SKM-1 treated with dmso at 0.1 percent for 144 hours (cell line): ENCODE measurements at regions not wholly inside any gene's neighbourhood (a gene's known extent, or its start where the extent isn't known, plus 50 kb on each side); places are given as distances from the start of the nearest gene placed in this dataset.

Experiments
- DNase-seq: peaks from one replicate; lab custom pipeline; 2025; ENCODE audit not compliant: unreplicated experiment; lab: John Stamatoyannopoulos, UW

- no peak for DNase-seq
These were observed 290.5 kb upstream of the DPYD start for GRCh38 chr1:98211271-98211845.

GRCh38 chr1:98210563-98210962, 289.7 kb upstream of the DPYD start:
- no peak for DNase-seq

- no peak for DNase-seq
These were observed 289.2 kb upstream of the DPYD start for GRCh38 chr1:98210064-98210463.

- DNase-seq = no peak
These were observed 284.6 kb upstream of the DPYD start for GRCh38 chr1:98205291-98206017.

GRCh38 chr1:98203466-98203865, 282.6 kb upstream of the DPYD start:
- no peak for DNase-seq

DNA sequence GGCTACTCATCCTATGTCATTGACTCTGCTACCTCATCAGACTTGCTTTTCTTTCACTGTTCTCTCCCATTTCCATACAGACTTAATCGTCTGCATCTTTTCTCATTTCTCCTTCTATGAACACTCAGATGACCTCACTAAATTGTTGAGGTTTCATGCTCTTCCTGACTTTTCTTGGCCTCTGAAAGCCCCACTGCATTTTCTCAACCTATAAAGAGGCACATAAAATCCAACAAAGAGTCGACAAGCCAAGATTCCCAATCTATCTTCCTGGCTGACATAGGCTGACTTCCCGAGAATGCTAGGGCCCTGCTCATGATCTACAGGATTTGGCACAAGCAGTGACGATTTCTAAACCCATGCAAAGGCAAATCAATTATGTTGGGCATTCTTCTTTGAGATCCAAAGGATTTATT, 280.8 kb upstream of the DPYD start:
- DNase-seq = no peak

GRCh38 chr1:98197356-98197755, 276.5 kb upstream of the DPYD start:
- DNase-seq = no peak

- DNase-seq = no peak
These were observed 275.2 kb upstream of the DPYD start for GRCh38 chr1:98196012-98196411.

GRCh38 chr1:98188774-98189173, 267.9 kb upstream of the DPYD start:
- DNase-seq = no peak

- DNase-seq = no peak
These were observed 264.0 kb upstream of the DPYD start for GRCh38 chr1:98184856-98185255.

DNA sequence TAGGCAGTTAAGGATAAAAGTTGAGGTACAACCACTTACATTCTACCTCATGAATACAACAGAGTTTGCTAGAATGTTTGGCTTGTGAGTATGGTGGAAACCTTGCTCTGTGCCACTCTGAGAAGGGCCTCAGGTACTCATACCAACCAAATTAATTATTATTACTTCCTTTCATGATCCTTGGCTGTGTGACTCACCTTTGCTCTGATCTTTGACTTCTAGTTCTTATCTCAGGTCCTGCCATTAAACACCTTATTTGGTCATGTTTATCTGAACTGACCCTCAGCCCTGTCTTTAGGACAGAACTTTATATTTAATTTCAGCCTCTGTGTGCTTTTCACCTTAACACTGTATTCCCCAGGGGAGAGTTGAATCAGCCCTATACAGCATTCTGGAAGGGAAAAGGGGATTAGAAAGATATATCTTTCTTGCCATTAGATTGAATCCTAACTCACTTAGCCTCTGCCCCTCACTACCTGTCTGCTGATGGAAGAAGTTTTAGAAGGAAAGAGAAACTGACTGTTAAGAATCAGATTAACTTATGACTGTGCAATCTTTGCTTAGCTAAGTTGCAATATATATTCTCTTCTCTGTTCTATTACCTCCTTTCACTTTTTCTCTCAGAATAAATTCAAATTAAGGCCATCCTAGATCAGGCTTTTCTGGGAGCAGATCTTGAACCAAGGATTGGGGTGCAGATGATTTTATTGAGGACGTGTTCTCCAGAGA, 260.4 kb upstream of the DPYD start:
- no peak for DNase-seq

GRCh38 chr1:98179151-98179773, 258.4 kb upstream of the DPYD start:
- no peak for DNase-seq

DNA sequence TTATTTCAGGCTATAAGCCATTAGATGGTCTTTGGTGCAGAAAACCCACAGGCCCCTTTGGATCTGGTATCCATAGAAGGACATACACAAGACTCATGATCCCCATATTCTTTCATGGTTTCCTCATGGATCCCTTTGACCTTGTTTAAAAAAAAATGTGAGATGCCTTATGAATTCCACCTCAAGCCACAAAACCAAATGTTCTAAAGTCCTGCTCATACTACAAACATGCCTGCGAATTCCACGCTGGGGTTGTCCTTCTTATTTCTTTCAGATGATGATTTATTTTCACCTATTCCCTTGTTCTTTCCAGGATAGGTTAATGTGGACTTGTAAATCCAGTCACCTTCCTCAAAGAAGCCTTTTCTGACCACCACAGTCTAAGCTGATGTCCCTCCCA, 256.9 kb upstream of the DPYD start:
- DNase-seq = no peak

DNA sequence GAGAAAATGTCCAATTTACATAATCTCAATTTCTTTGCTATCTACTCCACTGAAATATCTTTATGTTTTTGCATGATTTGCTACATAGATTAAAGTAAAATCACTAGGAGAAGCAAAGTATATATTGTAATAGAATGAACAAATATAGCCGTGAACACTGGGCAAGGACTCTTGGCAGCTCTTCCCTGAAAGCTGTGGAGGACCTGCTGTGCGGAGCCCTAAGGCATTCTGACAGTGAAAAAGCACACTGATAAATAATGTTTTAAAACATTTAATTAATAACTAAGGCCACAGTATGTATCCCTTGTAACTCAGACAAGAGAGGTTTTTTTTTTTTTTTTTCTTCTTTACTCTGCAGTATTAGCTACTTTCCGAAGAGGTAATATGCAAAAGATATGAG, 256.1 kb upstream of the DPYD start:
- DNase-seq = no peak

- no peak for DNase-seq
These were observed 255.6 kb upstream of the DPYD start for GRCh38 chr1:98176414-98176813.

DNA sequence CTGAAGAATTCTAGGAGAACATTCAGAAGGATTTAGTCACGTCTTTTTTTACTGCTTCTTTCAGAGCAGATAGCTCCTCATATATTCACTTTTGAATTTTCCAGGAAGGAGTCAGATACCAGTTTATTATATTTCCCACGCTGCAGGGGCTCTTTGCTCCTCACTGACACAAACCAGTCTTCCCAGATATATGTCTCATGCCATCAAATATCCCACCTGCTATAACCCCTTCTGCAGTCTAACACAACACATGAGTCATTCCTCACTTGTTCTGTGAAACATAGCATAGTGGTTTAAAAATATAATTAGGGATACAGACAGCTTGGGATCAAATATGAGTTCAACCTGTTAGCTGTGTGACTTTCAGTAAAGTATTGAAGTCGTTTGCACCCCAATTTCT, 251.7 kb upstream of the DPYD start:
- no peak for DNase-seq

DNA sequence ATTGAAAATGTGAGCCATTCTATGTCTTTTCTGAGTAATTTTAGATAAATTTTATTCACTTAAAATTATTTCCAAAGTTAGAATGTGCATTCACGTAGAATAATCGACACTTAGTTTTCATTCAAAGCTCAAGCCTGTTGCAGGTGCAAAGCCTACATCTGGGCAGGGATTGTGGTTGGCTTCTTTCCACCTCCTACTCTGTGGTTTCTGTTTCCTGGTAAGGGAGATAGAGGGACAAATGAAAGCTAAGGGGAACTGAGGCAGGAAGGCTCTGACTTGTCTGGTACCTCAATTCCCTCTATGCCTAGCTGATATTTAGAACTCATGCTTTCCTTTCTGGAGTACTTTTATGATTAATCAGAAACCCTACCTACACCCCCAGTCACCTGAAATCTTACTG, 251.2 kb upstream of the DPYD start:
- no peak for DNase-seq

DNA sequence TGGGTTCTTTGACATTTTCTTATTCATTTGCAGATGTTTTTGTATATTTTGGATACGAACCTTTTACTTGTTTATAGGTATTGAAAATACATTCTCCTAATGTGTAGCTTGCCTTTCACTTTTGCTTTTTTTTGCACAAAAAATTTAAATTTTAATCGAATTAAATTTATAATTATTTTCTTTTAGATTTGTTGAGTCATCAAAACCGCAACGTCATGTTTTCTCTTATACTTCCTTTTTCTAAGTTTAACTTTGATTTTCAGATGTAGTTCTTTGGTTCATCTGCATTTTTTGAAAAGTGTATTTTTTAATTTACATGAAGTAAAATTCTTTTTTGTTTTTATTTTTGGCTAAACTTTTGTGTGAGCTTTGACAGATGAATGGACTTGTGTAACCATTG, 243.7 kb upstream of the DPYD start:
- no peak for DNase-seq

GRCh38 chr1:98157524-98158313, 236.9 kb upstream of the DPYD start:
- no peak for DNase-seq

DNA sequence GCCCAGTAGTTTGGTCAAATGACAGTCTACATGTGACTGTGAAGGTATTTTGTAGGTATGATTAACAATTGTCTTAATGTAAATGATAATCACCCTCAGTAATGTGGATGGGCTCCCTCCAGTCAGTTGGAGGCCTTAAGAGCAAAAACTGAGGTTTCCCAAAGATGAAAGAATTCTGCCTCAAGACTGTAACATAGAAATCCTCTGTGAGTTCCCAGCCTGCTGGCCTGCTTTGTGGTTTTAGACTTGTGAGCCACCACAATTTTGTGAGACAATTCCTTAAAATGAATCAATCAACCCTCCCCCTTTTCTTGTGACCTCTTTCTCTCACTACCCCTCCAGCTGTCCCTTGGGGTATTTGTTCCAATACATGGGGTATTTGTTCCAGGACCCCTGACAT, 226.4 kb upstream of the DPYD start:
- DNase-seq = no peak

- DNase-seq = no peak
These were observed 224.8 kb upstream of the DPYD start for GRCh38 chr1:98145655-98146054.
